ENCODE measurements at regions not wholly inside any gene's neighbourhood (a gene's known extent, or its start where the extent isn't known, plus 50 kb on each side); places are given as distances from the start of the nearest gene placed in this dataset.

- H3K4me3 ChIP-seq, result no peak overlapping the region
- TF ChIP-seq CTCF (IDR thresholded peaks at IDR 0.05) (no peak), POLR2A (IDR thresholded peaks at IDR 0.05) (no peak), POLR2AphosphoS5 (IDR thresholded peaks at IDR 0.05) (no peak)
- no peak for DNase-seq (ENCODE audit: low spot score in 2 of 2)
- H3K36me3 ChIP-seq, result no peaks in the 10 kb centered on the region
- H3K4me1 ChIP-seq, result no peaks in the 10 kb centered on the region
- H3K27me3 ChIP-seq, result peaks cover 0 to 66% of the 10 kb centered on the region in 2 donors
- intact Hi-C loops (cut with DNase I; ENCODE audit: low total_unique reads), result no loop called here
- H3K27ac ChIP-seq, result no peak overlapping the region
- no peaks in the 10 kb centered on the region for H3K9me3 ChIP-seq
Observed at GRCh38 chr10:131811630-131812403, 89.0 kb upstream of the PPP2R2D start.

GRCh38 chr10:131812736-131813604 is 87.8 kb upstream of the PPP2R2D start:
- H3K36me3 ChIP-seq, result no peaks in the 10 kb centered on the region
- no peaks in the 10 kb centered on the region for H3K9me3 ChIP-seq
- intact Hi-C loops (cut with DNase I; ENCODE audit: low total_unique reads), result no loop called here
- peaks cover 0 to 75% of the 10 kb centered on the region in 2 donors for H3K27me3 ChIP-seq
- no peaks in the 10 kb centered on the region for H3K4me1 ChIP-seq
- no peak overlapping the region for H3K27ac ChIP-seq
- H3K4me3 ChIP-seq, result no peak overlapping the region
- no peak for TF ChIP-seq CTCF (IDR thresholded peaks at IDR 0.05)
- DNase-seq (ENCODE audit: low spot score in 2 of 2), result peak in 1 of 2 donors; percentile 6

GRCh38 chr10:131814567-131815265 is 86.1 kb upstream of the PPP2R2D start:
- Histone ChIP-seq H3K4me1 (no peaks in the 10 kb centered on the region), H3K9me3 (no peaks in the 10 kb centered on the region), H3K36me3 (no peaks in the 10 kb centered on the region), H3K27me3 (peaks cover 0 to 76% of the 10 kb centered on the region in 2 donors), H3K27ac (no peak overlapping the region), H3K4me3 (no peak overlapping the region)
- TF ChIP-seq CTCF (IDR thresholded peaks at IDR 0.05), result no peak
- no peak for TF ChIP-seq POLR2AphosphoS5 (IDR thresholded peaks at IDR 0.05)
- TF ChIP-seq POLR2A (IDR thresholded peaks at IDR 0.05), result no peak
- intact Hi-C loops (cut with DNase I; ENCODE audit: low total_unique reads), result no loop called here
- peak in 1 of 2 donors; percentile 14 for DNase-seq (ENCODE audit: low spot score in 2 of 2)

DNA sequence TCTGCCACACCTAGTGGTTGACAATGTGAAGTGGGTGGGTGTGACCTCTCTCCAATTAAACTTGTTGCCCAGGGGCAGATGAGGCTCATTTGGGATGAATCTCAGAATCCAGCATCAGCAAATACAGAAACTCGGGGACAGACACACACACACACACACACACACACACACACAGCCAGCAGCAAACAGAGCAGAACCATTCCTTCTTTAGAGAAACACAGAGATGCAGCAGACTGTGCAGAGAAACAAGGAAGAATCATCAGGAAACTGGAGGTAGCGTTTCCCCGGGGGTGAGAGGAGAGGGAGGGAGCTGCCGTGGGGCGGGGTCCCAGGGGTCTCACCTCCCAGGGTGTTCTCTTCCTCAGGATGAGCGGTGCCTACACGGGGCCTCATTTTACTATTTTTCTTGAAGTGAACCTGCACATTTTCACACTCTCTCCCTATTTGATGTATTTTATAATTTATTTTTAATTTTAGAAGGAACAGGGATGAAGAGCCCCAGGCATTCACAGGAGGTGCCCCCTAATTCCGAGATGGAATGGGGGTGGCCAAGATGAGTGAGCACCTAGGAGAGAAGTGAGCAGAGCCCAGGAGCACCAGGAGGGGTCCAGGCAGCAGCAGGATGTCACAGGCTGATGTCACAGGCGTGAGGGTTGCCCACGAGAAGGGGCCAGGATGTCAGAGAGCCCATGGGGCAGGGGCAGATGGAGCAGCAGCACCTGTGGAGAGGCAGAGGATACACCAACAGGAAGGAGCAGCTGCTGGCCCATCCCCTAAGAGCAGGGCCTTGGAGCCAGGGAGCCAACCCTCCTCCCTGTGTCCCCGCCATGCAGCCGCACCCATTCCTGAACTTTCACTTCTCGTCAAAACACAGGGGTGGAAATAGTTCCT is 85.3 kb upstream of the PPP2R2D start:
- Histone ChIP-seq H3K9me3 (no peaks in the 10 kb centered on the region), H3K4me1 (no peaks in the 10 kb centered on the region), H3K36me3 (no peaks in the 10 kb centered on the region), H3K27me3 (peaks cover 0 to 68% of the 10 kb centered on the region in 2 donors), H3K27ac (no peak overlapping the region), H3K4me3 (no peak overlapping the region)
- no peak for TF ChIP-seq POLR2AphosphoS5 (IDR thresholded peaks at IDR 0.05)
- DNase-seq (ENCODE audit: low spot score in 2 of 2), result peak in 1 of 2 donors; percentile 8
- intact Hi-C loops (cut with DNase I; ENCODE audit: low total_unique reads), result no loop called here
